ENCODE measurements at regions not wholly inside any gene's neighbourhood (a gene's known extent, or its start where the extent isn't known, plus 50 kb on each side); places are given as distances from the start of the nearest gene placed in this dataset.

DNA sequence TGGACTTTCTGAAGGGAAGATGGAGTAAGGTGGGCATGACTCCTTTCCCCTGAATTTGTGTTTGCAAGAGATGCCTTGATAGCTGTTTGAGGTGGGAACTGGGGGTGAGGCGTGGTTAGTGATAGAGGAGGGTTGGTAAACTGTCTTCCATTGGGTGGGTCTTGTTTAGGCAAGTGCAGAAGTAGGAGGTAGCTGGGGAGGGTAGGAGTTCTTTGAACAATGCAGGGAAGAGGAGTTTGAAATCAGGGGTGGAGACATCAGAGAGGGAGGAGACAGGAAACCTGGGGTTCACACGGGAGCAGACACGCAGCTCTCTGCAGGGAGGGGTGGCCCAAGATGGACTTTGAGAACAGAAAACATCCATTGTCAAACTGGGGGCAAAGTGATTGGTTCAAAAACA lies 267.1 kb downstream of the TSN start (continued):
- TF ChIP-seq GTF2F1 (IDR thresholded peaks at IDR 0.05; ENCODE audit: borderline replicate concordance, low read depth, low read length) (no peak), KDM4A (IDR thresholded peaks at IDR 0.05; ENCODE audit: low read depth, low read length, severe bottlenecking) (no peak)
- TF ChIP-seq, protein P1, sequence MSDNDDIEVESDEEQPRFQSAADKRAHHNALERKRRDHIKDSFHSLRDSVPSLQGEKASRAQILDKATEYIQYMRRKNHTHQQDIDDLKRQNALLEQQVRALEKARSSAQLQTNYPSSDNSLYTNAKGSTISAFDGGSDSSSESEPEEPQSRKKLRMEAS (IDR thresholded peaks at IDR 0.05): no peak
